MM.1S (cell line): ENCODE measurements at regions not wholly inside any gene's neighbourhood (a gene's known extent, or its start where the extent isn't known, plus 50 kb on each side); places are given as distances from the start of the nearest gene placed in this dataset.

Source experiments
- DNase-seq: peaks from one replicate; pipeline ENCODE4 v3.0.0-alpha.2; 2015
- H2AFZ ChIP-seq: fragments of 300-600 bp; sonication (generic); 2 replicates; pipeline ENCODE4 v1.6.0; 2016; ENCODE audit warnings: antibody characterized with exemption, low read length
- H3F3A ChIP-seq: fragments of 300-600 bp; sonication (generic); 2 replicates; pipeline ENCODE4 v1.6.1; 2016; ENCODE audit warnings: mild to moderate bottlenecking, antibody characterized with exemption, low read length, moderate library complexity, mixed read lengths; ENCODE audit not compliant: insufficient read depth
- H3K27ac ChIP-seq: fragments of 300-600 bp; sonication (generic); 2 replicates; pipeline ENCODE4 v1.5.1; 2016; ENCODE audit warnings: mild to moderate bottlenecking, low read length
- H3K27me3 ChIP-seq: fragments of 300-600 bp; sonication (generic); replicated peaks from 2 replicates; pipeline ENCODE4 v1.6.0; 2016; ENCODE audit warnings: low read length; ENCODE audit not compliant: insufficient read depth
- H3K36me3 ChIP-seq: fragments of 300-600 bp; sonication (generic); replicated peaks from 2 replicates; pipeline ENCODE4 v1.6.1; 2016; ENCODE audit warnings: mild to moderate bottlenecking, low read length, mixed read lengths; ENCODE audit not compliant: insufficient read depth
- H3K4me1 ChIP-seq: fragments of 300-600 bp; sonication (generic); 2 replicates; pipeline ENCODE4 v1.6.1; 2016; ENCODE audit warnings: low read length, mixed read lengths
- H3K4me2 ChIP-seq: fragments of 300-600 bp; sonication (generic); 2 replicates; pipeline ENCODE4 v1.6.0; 2016; ENCODE audit warnings: low read depth, low read length
- H3K4me3 ChIP-seq: fragments of 300-600 bp; sonication (generic); 2 replicates; pipeline ENCODE4 v1.5.1; 2016; ENCODE audit warnings: low read length, mixed read lengths
- H3K79me2 ChIP-seq: fragments of 300-600 bp; sonication (generic); 2 replicates; pipeline ENCODE4 v1.6.1; 2016; ENCODE audit warnings: mixed run types, low read length, mixed read lengths
- H3K9ac ChIP-seq: fragments of 300-600 bp; sonication (generic); 2 replicates; pipeline ENCODE4 v1.6.1; 2016; ENCODE audit warnings: low read length, mixed read lengths
- H3K9me2 ChIP-seq: fragments of 300-600 bp; sonication (generic); replicated peaks from 2 replicates; pipeline ENCODE4 v1.6.1; 2016; ENCODE audit warnings: mild to moderate bottlenecking, low read length, mixed read lengths; ENCODE audit not compliant: insufficient read depth
- H3K9me3 ChIP-seq: fragments of 300-600 bp; sonication (generic); replicated peaks from 2 replicates; pipeline ENCODE4 v1.6.1; 2016; ENCODE audit warnings: mild to moderate bottlenecking, low read length, mixed read lengths; ENCODE audit not compliant: insufficient read depth
- H4K20me1 ChIP-seq: fragments of 300-600 bp; sonication (generic); 2 replicates; pipeline ENCODE4 v1.6.1; 2016; ENCODE audit warnings: mild to moderate bottlenecking, low read length, moderate library complexity, mixed read lengths; ENCODE audit not compliant: insufficient read depth
- CTCF ChIP-seq: fragments of 300-600 bp; sonication (generic); IDR thresholded peaks from 2 replicates; pipeline ENCODE4 v1.5.1; 2016; ENCODE audit warnings: antibody characterized with exemption, low read length, mixed read lengths
- EZH2 ChIP-seq: fragments of 300-600 bp; sonication (generic); optimal IDR thresholded peaks from 2 replicates; pipeline ENCODE3; 2017; ENCODE audit warnings: low read depth, mild to moderate bottlenecking, antibody characterized with exemption, low read length, mixed read lengths
- EZH2phosphoT487 ChIP-seq: fragments of 300-600 bp; sonication (generic); IDR thresholded peaks from 2 replicates; pipeline ENCODE4 v1.6.1; 2018; ENCODE audit warnings: antibody characterized with exemption, low read length

GRCh38 chr18:30748541-30748940 lies 294.0 kb downstream of the DSC3 start:
- TF ChIP-seq EZH2: no peak
- no peak for TF ChIP-seq EZH2phosphoT487
- no peak for TF ChIP-seq CTCF
- Histone ChIP-seq H3K4me3 (no peak overlapping the region), H3K4me2 (no peak overlapping the region), H3F3A (no peaks in the 10 kb centered on the region), H3K9me3 (no peaks in the 10 kb centered on the region), H2AFZ (no peak overlapping the region), H3K4me1 (no peaks in the 10 kb centered on the region), H3K36me3 (no peaks in the 10 kb centered on the region), H3K9me2 (no peaks in the 10 kb centered on the region), H3K9ac (no peak overlapping the region), H3K27ac (no peak overlapping the region), H4K20me1 (no peaks in the 10 kb centered on the region), H3K27me3 (no peaks in the 10 kb centered on the region), H3K79me2 (no peaks in the 10 kb centered on the region)
- DNase-seq: no peak

GRCh38 chr18:30746224-30746623 lies 296.3 kb downstream of the DSC3 start:
- Histone ChIP-seq H4K20me1 (no peaks in the 10 kb centered on the region), H3K9ac (no peak overlapping the region), H2AFZ (no peak overlapping the region), H3K4me1 (no peaks in the 10 kb centered on the region), H3K27me3 (no peaks in the 10 kb centered on the region), H3K36me3 (no peaks in the 10 kb centered on the region), H3K9me2 (no peaks in the 10 kb centered on the region), H3F3A (no peaks in the 10 kb centered on the region), H3K9me3 (no peaks in the 10 kb centered on the region), H3K27ac (no peak overlapping the region), H3K4me2 (no peak overlapping the region), H3K79me2 (no peaks in the 10 kb centered on the region), H3K4me3 (no peak overlapping the region)
- DNase-seq: no peak
- TF ChIP-seq EZH2phosphoT487 (no peak), CTCF (no peak), EZH2 (no peak)

- H4K20me1 ChIP-seq: no peaks in the 10 kb centered on the region
- H3K9me2 ChIP-seq: no peaks in the 10 kb centered on the region
- H3K4me3 ChIP-seq: no peak overlapping the region
- H2AFZ ChIP-seq: no peak overlapping the region
- DNase-seq: no peak
- H3K4me1 ChIP-seq: no peaks in the 10 kb centered on the region
- no peaks in the 10 kb centered on the region for H3K79me2 ChIP-seq
- H3K9me3 ChIP-seq: no peaks in the 10 kb centered on the region
- no peaks in the 10 kb centered on the region for H3K36me3 ChIP-seq
- no peak overlapping the region for H3K9ac ChIP-seq
- no peak overlapping the region for H3K4me2 ChIP-seq
- TF ChIP-seq EZH2phosphoT487 (no peak), CTCF (no peak), EZH2 (no peak)
- H3K27me3 ChIP-seq: no peaks in the 10 kb centered on the region
- H3K27ac ChIP-seq: no peak overlapping the region
- no peaks in the 10 kb centered on the region for H3F3A ChIP-seq
Measured at GRCh38 chr18:30743033-30743432, 299.5 kb downstream of the DSC3 start.
